NCI-H345 treated with DMSO at 0.1 percent for 48 hours (cell line): ENCODE measurements at regions not wholly inside any gene's neighbourhood (a gene's known extent, or its start where the extent isn't known, plus 50 kb on each side); places are given as distances from the start of the nearest gene placed in this dataset.

ENCODE experiments used
- DNase-seq: peaks from one replicate; lab custom pipeline; 2025; ENCODE audit not compliant: unreplicated experiment; lab: John Stamatoyannopoulos, UW

DNA sequence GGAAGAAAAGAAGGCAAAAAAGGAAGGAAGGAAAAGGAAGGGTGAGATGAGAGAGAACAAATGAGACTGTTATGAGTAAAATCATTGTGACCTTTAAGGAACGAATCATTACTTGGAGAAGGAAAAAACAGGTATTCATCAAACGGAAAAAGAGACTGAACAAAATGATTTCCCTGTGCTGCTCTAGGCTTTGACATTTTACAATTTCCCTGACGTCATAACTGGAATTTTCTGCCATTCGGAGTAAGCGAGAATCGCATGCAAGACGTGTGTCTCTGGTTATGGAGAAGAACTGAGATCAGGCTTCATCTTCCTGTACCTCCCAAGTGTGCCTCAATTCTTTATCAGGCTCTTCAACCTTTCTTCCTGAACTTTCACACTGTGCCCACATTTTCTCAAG lies 534.7 kb upstream of the KLHL29 start:
- DNase-seq = no peak

DNA sequence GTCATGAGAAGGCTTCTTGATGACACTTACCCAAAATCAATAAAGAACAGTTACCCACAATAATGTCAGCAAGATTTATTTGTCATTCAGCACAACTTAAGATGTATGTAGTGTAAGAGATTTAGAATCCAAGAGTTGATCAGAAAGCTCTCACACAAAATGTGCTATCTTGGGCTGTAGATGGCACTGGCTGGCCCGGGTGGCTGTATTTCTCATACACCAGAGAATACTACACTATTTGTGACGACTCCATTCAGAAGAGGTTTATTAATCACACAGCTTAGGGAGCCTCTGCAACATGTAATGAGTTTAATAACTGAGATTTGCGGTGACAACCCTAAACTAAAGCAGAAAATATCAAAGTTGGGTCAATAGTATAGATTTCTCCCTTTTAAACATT lies 530.4 kb upstream of the KLHL29 start:
- no peak for DNase-seq

- DNase-seq = peak; percentile 61
Measured at GRCh38 chr2:22855081-22855480, 529.9 kb upstream of the KLHL29 start.

- peak; percentile 91 for DNase-seq
Measured at GRCh38 chr2:22855761-22856184, 529.2 kb upstream of the KLHL29 start.

- DNase-seq = no peak
Measured at GRCh38 chr2:22867973-22868372, 517.0 kb upstream of the KLHL29 start.

- DNase-seq = no peak
Measured at GRCh38 chr2:22878121-22878520, 506.9 kb upstream of the KLHL29 start.

DNA sequence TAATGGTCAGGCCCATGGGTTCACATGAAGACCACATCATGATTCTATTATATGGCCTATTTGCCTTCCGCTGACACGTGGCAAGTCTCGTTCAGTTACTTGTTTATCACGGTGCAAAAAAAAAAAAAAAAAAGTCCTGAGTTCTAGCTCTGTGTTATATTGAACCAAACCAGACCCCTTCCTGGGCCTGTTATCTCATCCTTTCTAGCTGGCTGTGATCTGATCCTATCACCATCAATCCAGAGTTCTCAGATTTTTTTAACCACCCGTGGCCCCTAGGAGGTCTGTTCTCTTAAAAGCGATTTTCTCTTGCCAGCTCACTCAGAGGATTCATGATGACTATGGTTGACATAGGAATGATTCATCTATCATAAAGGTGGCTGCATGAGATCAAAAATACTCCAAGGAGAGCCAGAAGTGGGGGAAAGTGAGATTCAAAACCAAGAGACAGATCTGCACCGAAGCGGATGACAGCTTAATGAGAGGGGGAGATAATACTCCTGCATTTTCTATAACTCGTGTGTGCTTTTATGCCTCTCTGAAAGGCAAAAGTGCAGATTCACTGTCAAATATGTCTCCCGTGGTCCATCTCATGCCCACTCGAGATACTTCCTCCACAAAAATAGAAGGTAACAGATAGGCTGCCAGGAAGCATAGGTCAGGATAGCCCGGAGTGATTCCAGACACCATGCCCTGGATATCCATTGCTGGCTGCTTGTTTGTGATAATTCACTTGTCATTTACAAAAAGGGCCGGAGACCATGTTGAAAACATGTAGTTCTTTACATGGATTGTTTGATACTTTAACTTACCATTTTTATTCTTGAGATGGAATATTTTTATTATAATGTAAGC lies 505.7 kb upstream of the KLHL29 start:
- no peak for DNase-seq

- no peak for DNase-seq
Measured at GRCh38 chr2:22880161-22880560, 504.8 kb upstream of the KLHL29 start.

GRCh38 chr2:22882011-22882410 lies 503.0 kb upstream of the KLHL29 start:
- no peak for DNase-seq

DNA sequence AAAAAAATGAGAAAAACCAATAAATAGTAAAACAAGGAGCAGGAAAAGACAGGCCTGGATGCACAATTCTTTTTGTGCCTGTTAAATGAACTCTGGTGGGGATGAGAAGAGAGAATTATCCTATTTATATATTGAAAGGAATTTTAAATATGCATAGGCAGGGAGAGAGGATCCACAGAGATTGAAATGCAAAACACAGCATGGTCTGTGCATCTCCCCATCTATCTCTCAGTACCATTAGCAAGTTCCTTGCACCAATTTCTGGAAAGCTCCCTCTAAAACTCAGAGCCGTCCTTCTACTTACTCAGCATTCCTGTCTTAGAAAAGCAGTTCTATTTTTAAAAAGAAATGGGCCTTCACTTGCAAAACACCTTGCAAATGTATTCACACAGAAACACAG lies 502.3 kb upstream of the KLHL29 start:
- no peak for DNase-seq

DNA sequence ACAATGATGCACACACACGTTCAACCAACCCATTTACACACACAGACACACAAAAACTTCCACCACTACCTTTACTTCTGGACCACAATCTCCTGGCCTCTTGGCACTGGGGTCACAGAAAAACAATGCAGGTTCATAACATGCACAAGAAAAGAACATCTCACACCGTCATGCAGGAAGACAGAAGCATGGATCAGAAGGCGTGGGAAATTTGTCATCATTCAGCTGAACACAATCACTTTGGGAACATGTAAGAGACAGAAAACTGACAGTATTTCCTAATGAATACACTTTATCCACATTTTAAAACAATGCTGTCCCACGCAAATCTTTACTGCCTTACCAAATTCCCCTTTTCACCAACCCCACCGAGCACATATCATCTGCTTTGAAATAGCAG lies 501.9 kb upstream of the KLHL29 start:
- DNase-seq = no peak

GRCh38 chr2:22885245-22885644 lies 499.7 kb upstream of the KLHL29 start:
- no peak for DNase-seq

DNA sequence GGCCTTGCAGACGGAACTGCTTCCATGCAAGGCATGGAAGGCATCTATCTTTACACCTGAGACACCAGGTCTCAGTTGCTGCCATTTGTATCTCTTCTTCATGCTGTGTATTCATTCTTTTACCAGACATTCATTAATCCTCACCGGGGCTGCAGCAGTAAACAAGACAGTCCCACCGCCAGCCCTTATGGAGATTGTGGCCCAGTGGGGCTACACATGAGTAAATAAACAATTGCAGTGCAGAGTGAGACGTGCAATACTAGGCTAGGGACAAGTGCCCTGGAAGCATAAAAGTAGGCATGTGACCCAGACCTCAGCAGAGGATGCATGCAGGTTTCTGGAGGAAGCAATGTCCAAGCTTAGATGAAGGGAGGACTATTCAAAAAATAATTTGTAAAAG lies 497.6 kb upstream of the KLHL29 start:
- DNase-seq = no peak

DNA sequence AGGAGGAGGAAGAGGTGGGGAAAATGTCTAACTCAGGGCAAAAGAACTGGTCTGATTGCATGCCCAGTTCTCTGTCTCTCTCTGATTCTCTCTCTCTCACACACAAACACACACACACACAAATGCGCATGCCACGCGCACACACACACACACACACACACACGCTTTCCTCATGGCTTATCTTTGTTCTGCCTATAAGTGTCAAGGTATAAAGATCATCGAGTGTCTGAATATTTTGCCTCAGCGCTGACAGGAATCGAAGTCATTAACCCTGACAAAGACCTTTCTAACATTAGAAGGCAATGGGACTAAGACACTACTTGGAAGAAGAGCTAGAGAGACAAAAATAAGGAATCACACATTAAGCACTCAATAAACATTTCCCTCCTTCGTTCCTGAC lies 497.1 kb upstream of the KLHL29 start:
- no peak for DNase-seq

- no peak for DNase-seq
Measured at GRCh38 chr2:22890132-22890531, 494.8 kb upstream of the KLHL29 start.

GRCh38 chr2:22893761-22894517 lies 491.0 kb upstream of the KLHL29 start:
- DNase-seq = no peak

- DNase-seq = peak; percentile 13
Measured at GRCh38 chr2:22894761-22895160, 490.2 kb upstream of the KLHL29 start.

- DNase-seq = no peak
Measured at GRCh38 chr2:22897428-22897827, 487.6 kb upstream of the KLHL29 start.

DNA sequence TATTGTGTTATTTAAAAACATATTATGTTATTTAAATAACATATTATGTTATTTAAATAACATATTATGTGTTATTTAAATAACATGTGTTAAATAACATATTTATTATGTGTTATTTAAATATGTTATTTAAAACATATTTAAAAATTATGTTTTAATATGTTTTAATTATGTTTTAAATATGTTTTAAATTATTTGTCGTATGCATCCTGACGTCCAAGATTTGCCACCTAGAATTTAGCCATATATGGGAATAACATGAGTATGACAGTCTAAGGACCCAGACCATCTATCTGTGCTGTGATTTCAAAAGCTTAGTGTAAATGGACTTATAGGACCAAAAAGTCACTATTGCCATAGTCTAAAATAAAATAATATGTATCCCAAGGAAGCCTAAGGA lies 484.3 kb upstream of the KLHL29 start:
- DNase-seq = no peak

DNA sequence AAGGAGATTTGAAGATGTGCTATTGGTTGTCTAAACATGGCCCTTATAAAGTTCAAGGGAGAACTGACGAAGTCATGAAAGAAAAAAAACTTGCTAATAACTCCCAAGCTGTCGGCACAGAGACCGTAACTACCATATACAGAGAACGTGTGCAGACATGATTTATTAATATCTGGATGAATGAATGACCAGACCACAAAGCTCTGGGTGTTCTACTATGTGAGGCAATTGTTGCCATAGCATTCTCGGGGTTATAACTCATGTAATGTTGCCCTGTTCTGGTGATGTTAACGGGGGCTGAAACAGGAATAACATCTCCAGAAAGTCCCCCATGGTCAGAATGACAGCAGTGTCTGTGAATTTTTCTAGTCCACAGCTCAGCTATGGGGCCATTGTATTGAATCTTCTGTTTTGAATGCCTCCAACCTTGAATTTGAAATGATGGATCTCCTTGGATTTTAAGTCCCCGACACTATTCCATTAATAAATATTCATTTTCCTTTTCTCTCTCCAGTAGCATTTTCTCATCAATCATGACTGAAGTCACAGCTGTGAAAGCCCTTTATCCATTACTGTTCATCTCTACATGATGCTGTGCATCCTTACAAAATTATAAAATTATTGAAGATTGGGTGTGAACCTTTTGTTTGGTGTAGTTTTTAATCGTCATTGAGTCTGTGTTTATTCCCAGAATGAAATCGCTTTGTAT lies 483.4 kb upstream of the KLHL29 start:
- DNase-seq = no peak

DNA sequence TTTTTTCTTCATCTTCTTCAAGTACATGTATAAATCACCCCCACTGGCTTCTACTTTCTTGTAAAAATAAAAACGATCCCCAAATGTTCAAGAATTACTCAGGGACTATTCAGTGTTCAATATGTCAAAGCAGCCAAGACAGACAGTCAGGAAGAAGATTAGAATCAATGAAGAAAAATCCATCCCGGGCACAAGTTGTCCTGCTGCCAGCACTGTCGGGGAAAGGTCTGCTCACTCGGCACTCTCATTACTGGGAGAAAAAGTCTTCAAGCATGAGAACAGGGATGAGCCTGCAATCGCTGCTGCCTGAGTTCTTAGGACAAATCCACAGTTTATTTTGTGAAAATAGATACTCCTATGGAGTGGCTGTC lies 482.8 kb upstream of the KLHL29 start:
- no peak for DNase-seq

- DNase-seq = no peak
Measured at GRCh38 chr2:22902662-22903165, 482.3 kb upstream of the KLHL29 start.
